ENCODE measurements at regions not wholly inside any gene's neighbourhood (a gene's known extent, or its start where the extent isn't known, plus 50 kb on each side); places are given as distances from the start of the nearest gene placed in this dataset.

- TF ChIP-seq EZH2 (IDR thresholded peaks at IDR 0.05; ENCODE audit: low read length, missing control alignments) (no peak), CTCF (conservative IDR thresholded peaks at IDR 0.05 in 1 of 2, IDR thresholded peaks at IDR 0.05 in 1 of 2; ENCODE audit: low read depth in 1 of 2, low read length in 2 of 2) (no peak)
Observed at GRCh38 chr11:104538313-104538712, 359.9 kb downstream of the CASP12 start.
